ENCODE measurements at regions not wholly inside any gene's neighbourhood (a gene's known extent, or its start where the extent isn't known, plus 50 kb on each side); places are given as distances from the start of the nearest gene placed in this dataset.

GRCh38 chr7:156257904-156258303 lies 382.7 kb upstream of the RNF32 start:
- DNase-seq, result no peak

GRCh38 chr7:156255635-156256034 lies 384.9 kb upstream of the RNF32 start:
- no peak for DNase-seq

GRCh38 chr7:156251861-156252260 lies 388.7 kb upstream of the RNF32 start:
- no peak for DNase-seq

GRCh38 chr7:156240532-156240931 lies 400.0 kb upstream of the RNF32 start:
- DNase-seq, result no peak

GRCh38 chr7:156238366-156239133 lies 402.0 kb upstream of the RNF32 start:
- DNase-seq, result no peak

GRCh38 chr7:156237614-156238013 lies 403.0 kb upstream of the RNF32 start:
- no peak for DNase-seq

- no peak for DNase-seq
Measured at GRCh38 chr7:156236936-156237599, 403.5 kb upstream of the RNF32 start.

- no peak for DNase-seq
Measured at GRCh38 chr7:156236181-156236889, 404.2 kb upstream of the RNF32 start.

GRCh38 chr7:156234666-156235494 lies 405.7 kb upstream of the RNF32 start:
- DNase-seq, result no peak

- DNase-seq, result no peak
Measured at GRCh38 chr7:156234192-156234591, 406.4 kb upstream of the RNF32 start.

GRCh38 chr7:156232931-156233705 lies 407.5 kb upstream of the RNF32 start:
- DNase-seq, result no peak

- no peak for DNase-seq
Measured at GRCh38 chr7:156230576-156230975, 410.0 kb upstream of the RNF32 start.

- DNase-seq, result no peak
Measured at GRCh38 chr7:156224833-156225225, 412.6 kb upstream of the SHH start.

GRCh38 chr7:156223935-156224832 lies 411.9 kb upstream of the SHH start:
- no peak for DNase-seq

GRCh38 chr7:156222611-156223010 lies 410.3 kb upstream of the SHH start:
- DNase-seq, result no peak

GRCh38 chr7:156222151-156222550 lies 409.9 kb upstream of the SHH start:
- DNase-seq, result no peak

GRCh38 chr7:156220701-156221100 lies 408.4 kb upstream of the SHH start:
- DNase-seq, result no peak

- no peak for DNase-seq
Measured at GRCh38 chr7:156220078-156220605, 407.9 kb upstream of the SHH start.

- DNase-seq, result no peak
Measured at GRCh38 chr7:156219307-156220077, 407.2 kb upstream of the SHH start.
